GM10266 (cell line): ENCODE measurements at regions not wholly inside any gene's neighbourhood (a gene's known extent, or its start where the extent isn't known, plus 50 kb on each side); places are given as distances from the start of the nearest gene placed in this dataset.

Experiments
- DNase-seq: peaks from one replicate; pipeline ENCODE4 v3.0.0; 2012; ENCODE audit errors: extremely low spot score
- TF ChIP-seq, protein P1 (sequence below): IDR thresholded peaks from 2 replicates; pipeline ENCODE4 v1.5.1; 2012; ENCODE audit warnings: mild to moderate bottlenecking, low read depth; ENCODE audit not compliant: control insufficient read depth, insufficient read depth; ENCODE audit errors: missing control alignments

DNA sequence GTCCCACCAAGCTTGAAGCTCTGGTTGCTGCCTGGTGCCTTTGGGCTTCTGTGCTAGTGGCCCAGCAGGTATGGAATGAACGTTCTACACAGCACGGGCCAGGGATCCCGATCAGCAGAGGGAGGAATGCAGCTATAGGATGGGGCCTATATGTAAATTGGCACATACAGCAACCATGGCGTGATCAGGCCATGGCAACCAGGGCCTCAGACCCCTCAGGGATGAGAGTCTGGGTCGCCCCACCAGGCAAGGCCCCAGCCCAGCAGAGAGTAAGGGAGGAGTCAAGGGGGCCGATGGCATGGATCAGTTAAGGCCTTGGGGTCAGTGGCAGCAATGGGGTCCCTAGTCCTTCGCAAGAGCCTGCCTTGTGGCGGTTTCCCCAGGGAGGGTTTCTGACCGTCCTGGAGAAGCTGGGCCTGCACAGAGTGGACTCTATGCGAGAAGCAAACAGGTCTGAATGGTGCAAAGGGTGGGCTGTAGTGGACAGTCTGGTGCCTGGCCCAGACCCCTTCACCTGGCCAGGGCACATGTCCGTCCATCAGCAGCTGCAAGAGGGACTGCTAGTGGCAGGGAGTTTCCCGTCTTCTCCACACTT is 98.2 kb upstream of the SLC22A11 start:
- TF ChIP-seq, protein P1, sequence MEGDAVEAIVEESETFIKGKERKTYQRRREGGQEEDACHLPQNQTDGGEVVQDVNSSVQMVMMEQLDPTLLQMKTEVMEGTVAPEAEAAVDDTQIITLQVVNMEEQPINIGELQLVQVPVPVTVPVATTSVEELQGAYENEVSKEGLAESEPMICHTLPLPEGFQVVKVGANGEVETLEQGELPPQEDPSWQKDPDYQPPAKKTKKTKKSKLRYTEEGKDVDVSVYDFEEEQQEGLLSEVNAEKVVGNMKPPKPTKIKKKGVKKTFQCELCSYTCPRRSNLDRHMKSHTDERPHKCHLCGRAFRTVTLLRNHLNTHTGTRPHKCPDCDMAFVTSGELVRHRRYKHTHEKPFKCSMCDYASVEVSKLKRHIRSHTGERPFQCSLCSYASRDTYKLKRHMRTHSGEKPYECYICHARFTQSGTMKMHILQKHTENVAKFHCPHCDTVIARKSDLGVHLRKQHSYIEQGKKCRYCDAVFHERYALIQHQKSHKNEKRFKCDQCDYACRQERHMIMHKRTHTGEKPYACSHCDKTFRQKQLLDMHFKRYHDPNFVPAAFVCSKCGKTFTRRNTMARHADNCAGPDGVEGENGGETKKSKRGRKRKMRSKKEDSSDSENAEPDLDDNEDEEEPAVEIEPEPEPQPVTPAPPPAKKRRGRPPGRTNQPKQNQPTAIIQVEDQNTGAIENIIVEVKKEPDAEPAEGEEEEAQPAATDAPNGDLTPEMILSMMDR, result no peak

DNA sequence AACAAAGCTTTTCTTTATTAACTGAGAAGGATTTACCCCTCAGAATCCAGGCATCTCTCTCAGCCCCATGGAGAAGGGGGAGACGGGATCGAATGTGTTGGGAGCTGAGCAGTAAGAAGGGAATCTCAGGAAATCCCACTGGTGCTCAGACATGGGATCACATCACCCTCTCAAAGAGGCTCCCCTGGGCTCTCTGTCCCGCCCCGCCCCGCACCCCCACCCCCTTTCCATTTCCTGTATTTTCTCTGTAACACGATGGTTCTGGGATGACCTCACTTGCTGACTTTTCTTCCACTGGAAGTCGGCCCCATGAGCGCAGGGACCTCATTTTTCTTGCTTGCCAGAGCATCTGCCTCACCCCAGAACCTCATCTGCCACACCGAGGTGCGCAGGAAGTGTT is 96.7 kb upstream of the SLC22A11 start:
- DNase-seq, result no peak

More for the DNA sequence above, 98.2 kb upstream of the SLC22A11 start:
- DNase-seq, result no peak

DNA sequence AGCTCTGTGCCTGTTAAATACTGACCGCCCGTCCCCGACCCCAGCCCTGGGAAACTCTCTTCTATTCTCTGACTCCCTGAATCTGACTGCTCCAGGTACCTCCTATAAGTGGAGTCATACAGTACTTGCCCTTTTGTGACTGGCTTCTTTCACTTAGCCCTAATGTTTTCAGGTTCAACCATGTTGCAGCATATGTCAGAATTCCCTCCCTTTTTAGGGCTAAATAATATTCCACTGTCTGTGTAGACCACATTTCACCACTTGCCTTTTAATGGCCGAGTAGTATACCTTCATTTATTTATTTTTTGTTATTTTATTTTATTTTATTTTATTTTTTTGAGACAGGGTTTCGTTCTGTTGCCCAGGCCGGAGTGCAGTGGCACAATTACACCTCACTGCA is 96.1 kb upstream of the SLC22A11 start:
- TF ChIP-seq, protein P1, result no peak
- no peak for DNase-seq

More for the DNA sequence above, 96.7 kb upstream of the SLC22A11 start:
- TF ChIP-seq, protein P1, result no peak

DNA sequence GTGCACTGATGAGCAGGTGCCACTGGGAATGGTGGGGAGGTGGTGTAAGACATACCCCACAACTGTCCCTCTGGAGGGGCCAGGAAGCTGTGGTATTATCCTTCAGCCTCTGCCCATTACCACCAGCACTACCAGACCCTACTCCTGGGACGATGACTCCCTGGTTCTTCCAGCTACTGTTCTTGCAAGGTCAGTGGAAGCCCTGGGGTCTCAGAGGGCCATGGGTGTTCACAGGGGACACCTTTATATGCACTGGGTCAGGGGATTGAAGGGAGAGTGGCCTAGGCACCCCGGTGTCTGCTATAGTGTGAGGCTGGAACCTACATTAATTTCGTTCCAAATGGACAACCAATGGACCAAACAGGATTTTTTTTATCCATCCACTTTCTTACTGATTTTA is 94.7 kb upstream of the SLC22A11 start:
- DNase-seq, result no peak
- TF ChIP-seq, protein P1, result no peak

DNA sequence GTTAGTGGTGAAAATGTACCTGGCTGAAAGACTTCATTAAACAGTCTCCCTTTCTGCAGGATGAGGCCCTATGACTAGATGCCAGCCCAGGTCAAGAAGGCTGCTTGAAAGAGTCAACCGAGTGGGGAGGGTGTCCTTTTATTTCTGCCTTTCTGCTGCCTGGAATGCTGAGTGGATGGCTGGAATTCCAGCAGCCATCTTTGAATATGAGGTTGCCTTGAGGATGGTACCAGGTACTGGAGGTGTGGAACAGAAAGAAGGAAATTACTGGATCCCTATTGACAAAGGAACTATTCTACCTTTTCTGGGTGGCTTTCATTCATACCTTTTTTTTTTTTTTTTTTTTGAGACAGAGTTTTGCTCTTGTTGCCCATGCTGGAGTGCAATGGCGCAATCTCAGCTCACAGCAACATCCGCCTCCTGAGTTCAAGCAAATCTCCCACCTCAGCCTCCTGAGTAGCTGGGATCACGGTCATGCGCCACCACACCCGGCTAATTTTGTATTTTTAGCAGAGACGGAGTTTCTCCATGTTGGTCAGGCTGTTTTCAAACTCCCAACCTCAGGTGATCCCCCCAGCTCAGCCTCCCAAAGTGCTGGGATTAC is 89.5 kb upstream of the SLC22A11 start:
- TF ChIP-seq, protein P1, result no peak
- DNase-seq, result no peak

DNA sequence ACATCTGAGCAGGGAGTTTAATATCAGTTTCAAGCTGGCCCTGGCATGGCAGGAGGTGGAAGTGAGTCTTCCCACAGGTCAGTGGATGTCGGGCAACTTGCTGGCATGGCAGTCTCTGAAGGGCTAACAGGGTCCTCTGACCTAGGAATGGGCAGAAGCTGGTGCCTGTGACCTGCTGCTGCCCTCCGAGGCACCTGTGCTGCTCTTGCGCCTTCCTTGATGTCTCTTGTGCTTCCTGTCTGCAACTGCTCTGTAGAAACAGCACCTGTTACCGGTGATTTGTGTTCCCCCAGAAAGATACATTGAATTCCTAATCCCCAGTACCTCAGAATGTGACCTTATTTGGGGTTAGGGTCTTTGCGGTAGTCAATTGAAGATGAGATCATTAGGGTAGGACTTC is 86.5 kb upstream of the SLC22A11 start:
- DNase-seq, result no peak

More for the DNA sequence above, 86.5 kb upstream of the SLC22A11 start:
- TF ChIP-seq, protein P1, result no peak
